NT2/D1 (cell line): ENCODE measurements at regions not wholly inside any gene's neighbourhood (a gene's known extent, or its start where the extent isn't known, plus 50 kb on each side); places are given as distances from the start of the nearest gene placed in this dataset.

Source experiments
- DNase-seq: peaks from one replicate; pipeline ENCODE4 v3.0.0-alpha.2; 2011; ENCODE audit warnings: low read depth, low spot score
- H3K27me3 ChIP-seq: 2 replicates; pipeline ENCODE4 v1.6.0; 2011; ENCODE audit warnings: mild to moderate bottlenecking; ENCODE audit not compliant: insufficient read length, insufficient read depth
- H3K36me3 ChIP-seq: 2 replicates; pipeline ENCODE4 v1.6.1; 2011; ENCODE audit warnings: mild to moderate bottlenecking, low read length, mixed read lengths; ENCODE audit not compliant: insufficient read depth, insufficient read length
- H3K4me1 ChIP-seq: 2 replicates; pipeline ENCODE4 v1.5.1; 2011; ENCODE audit not compliant: insufficient read depth, insufficient read length
- H3K4me3 ChIP-seq: 2 replicates; pipeline ENCODE4 v1.5.1; 2011; ENCODE audit warnings: low read depth; ENCODE audit not compliant: insufficient read length
- H3K9ac ChIP-seq: 2 replicates; pipeline ENCODE4 v1.6.0; 2011; ENCODE audit warnings: low read depth; ENCODE audit not compliant: insufficient read length
- H3K9me3 ChIP-seq: 2 replicates; pipeline ENCODE4 v1.5.1; 2011; ENCODE audit warnings: mild to moderate bottlenecking, low read length; ENCODE audit not compliant: insufficient read depth
- SUZ12 ChIP-seq: IDR thresholded peaks from 2 replicates; pipeline ENCODE4 v1.6.1; 2011; ENCODE audit not compliant: insufficient read length, insufficient read depth; ENCODE audit errors: extremely low read depth
- YY1 ChIP-seq: IDR thresholded peaks from 2 replicates; pipeline ENCODE4 v1.6.1; 2011; ENCODE audit not compliant: insufficient read length, insufficient read depth
- ZNF274 ChIP-seq: IDR thresholded peaks from 2 replicates; pipeline ENCODE4 v1.6.1; 2011; ENCODE audit warnings: mild to moderate bottlenecking, low read depth, low read length

DNA sequence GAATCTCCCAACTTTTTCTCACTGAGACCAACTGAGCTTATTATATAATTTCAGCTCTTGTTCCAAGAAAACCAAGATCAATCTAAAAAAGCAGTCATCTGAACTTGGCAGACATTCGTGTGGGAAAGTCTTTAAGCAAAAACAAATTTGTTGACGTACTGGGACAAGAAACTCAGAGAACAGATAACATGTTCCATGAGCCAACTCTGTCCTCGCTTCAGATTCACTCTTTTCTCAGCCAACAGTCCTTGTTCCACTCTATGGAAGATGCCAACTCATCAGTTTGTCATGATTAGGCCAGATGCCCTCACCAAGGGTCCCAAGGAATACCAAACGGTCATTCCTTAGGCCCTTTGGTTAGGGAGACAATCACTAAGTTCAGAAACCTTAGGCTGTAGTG lies 224.2 kb upstream of the CTAGE1 start:
- Histone ChIP-seq H3K9me3 (no peaks in the 10 kb centered on the region), H3K4me3 (no peak overlapping the region), H3K27me3 (no peaks in the 10 kb centered on the region), H3K9ac (no peak overlapping the region), H3K4me1 (no peaks in the 10 kb centered on the region), H3K36me3 (no peaks in the 10 kb centered on the region)
- no peak for DNase-seq
- TF ChIP-seq YY1 (no peak), SUZ12 (no peak)

GRCh38 chr18:22643731-22644130 lies 226.0 kb upstream of the CTAGE1 start:
- no peaks in the 10 kb centered on the region for H3K4me1 ChIP-seq
- H3K27me3 ChIP-seq, result no peaks in the 10 kb centered on the region
- DNase-seq, result no peak
- H3K9ac ChIP-seq, result no peak overlapping the region
- TF ChIP-seq SUZ12, result no peak
- no peak for TF ChIP-seq ZNF274
- no peak for TF ChIP-seq YY1
- no peak overlapping the region for H3K4me3 ChIP-seq
- H3K9me3 ChIP-seq, result no peaks in the 10 kb centered on the region
- no peaks in the 10 kb centered on the region for H3K36me3 ChIP-seq

- no peak overlapping the region for H3K9ac ChIP-seq
These were observed 232.5 kb upstream of the CTAGE1 start for GRCh38 chr18:22650247-22650646.

DNA sequence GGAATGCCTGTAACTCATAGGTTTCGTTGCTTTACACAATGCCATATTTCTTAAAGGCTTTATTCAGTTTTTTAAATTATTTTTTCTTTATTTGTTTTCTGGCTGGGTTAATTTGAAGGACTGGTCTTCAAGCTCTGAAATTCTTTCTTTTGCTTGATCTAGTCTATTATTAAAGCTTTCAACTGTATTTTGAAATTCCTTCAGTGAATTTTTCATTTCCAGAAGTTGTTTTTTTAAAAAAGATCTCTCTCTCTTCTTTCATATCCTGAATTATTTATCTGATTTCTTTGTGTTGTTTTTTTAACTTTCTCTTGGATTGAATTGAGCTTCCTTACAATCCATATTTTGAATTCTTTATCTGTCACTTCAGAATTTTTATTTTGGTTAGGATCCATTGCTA lies 239.9 kb upstream of the CTAGE1 start:
- no peak for DNase-seq
- TF ChIP-seq ZNF274, result no peak
- no peak for TF ChIP-seq SUZ12

More at GRCh38 chr18:22650247-22650646, 232.5 kb upstream of the CTAGE1 start:
- no peaks in the 10 kb centered on the region; the same call in 1 of the 2 replicates for H3K9me3 ChIP-seq
- no peaks in the 10 kb centered on the region for H3K36me3 ChIP-seq
- no peaks in the 10 kb centered on the region for H3K4me1 ChIP-seq
- TF ChIP-seq SUZ12 (no peak), YY1 (no peak), ZNF274 (no peak)
- no peaks in the 10 kb centered on the region for H3K27me3 ChIP-seq
- DNase-seq, result no peak
- H3K4me3 ChIP-seq, result no peak overlapping the region

DNA sequence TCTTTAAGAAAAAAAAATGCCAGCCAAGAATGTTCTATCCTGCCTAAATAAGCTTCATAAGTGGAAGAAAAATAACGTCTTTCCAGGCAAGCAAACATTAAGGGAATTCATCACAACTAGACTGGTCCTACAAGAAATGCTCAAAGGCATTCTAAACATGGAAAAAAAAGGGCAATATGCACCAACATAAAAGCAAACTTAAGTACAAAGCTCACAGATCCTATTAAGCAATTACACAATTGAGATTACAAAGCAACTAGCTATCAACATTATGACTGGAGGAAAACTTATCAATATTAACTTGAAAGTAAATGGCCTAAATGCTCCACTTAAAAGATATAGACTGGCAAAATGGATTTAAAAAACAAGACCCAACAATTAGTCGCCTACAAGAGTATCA lies 240.6 kb upstream of the CTAGE1 start:
- Histone ChIP-seq H3K9me3 (no peaks in the 10 kb centered on the region), H3K27me3 (no peaks in the 10 kb centered on the region), H3K36me3 (no peaks in the 10 kb centered on the region), H3K4me3 (no peak overlapping the region), H3K9ac (no peak overlapping the region), H3K4me1 (no peaks in the 10 kb centered on the region)
- no peak for DNase-seq
- TF ChIP-seq ZNF274, result no peak
- no peak for TF ChIP-seq YY1
- no peak for TF ChIP-seq SUZ12

More for the DNA sequence above, 239.9 kb upstream of the CTAGE1 start:
- Histone ChIP-seq H3K4me3 (no peak overlapping the region), H3K4me1 (no peaks in the 10 kb centered on the region), H3K9me3 (no peaks in the 10 kb centered on the region; the same call in 1 of the 2 replicates), H3K36me3 (no peaks in the 10 kb centered on the region), H3K27me3 (no peaks in the 10 kb centered on the region), H3K9ac (no peak overlapping the region)

DNA sequence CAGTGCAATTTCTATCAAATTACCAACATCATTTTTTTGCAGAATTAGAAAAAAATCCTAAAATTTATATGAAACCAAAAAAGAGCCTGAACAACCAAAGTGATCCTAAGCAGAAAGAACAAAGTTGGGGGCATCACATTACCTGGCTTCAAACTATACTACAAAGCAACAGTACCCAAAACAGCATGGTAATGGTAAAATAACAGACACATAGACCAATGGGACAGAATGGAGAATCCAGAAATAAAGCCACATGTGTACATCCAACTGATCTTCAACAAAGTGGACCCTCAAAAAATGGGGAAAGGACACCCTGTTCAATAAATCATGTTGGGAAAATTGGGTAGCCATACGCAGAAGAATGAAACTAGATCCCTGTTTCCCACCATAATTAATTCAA lies 245.7 kb upstream of the CTAGE1 start:
- Histone ChIP-seq H3K27me3 (no peaks in the 10 kb centered on the region), H3K9ac (no peak overlapping the region), H3K36me3 (no peaks in the 10 kb centered on the region), H3K4me3 (no peak overlapping the region), H3K9me3 (no peaks in the 10 kb centered on the region), H3K4me1 (no peaks in the 10 kb centered on the region)
- no peak for TF ChIP-seq SUZ12
- TF ChIP-seq ZNF274, result no peak
- TF ChIP-seq YY1, result no peak
- DNase-seq, result no peak

- no peaks in the 10 kb centered on the region for H3K9me3 ChIP-seq
- TF ChIP-seq SUZ12, result no peak
- TF ChIP-seq ZNF274, result no peak
- no peak for TF ChIP-seq YY1
- no peak for DNase-seq
These were observed 248.8 kb upstream of the CTAGE1 start for GRCh38 chr18:22666411-22666940.

DNA sequence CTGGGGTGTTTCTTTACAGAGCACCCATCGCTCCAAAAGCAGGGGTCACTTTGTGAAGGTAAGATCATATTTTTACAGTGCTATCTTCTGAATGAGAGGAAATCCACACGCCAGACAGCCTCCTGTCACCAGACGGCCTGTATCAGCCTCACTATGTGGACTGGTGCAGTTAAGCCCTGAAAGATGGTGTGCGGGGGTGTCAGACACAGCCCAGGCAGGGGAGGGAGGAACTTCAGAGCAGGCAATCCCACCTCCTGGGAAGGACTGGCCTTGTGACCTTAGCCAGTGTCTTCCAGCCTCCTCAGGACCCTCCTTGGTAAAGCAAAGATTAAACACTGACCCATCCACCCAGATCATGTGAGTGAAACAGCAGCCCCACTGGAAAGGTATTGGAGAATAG lies 249.4 kb upstream of the CTAGE1 start:
- Histone ChIP-seq H3K9ac (no peak overlapping the region), H3K36me3 (no peaks in the 10 kb centered on the region), H3K27me3 (no peaks in the 10 kb centered on the region), H3K9me3 (no peaks in the 10 kb centered on the region), H3K4me1 (no peaks in the 10 kb centered on the region), H3K4me3 (no peak overlapping the region)
- DNase-seq, result no peak
- no peak for TF ChIP-seq YY1
- TF ChIP-seq SUZ12, result no peak
- TF ChIP-seq ZNF274, result no peak

More at GRCh38 chr18:22666411-22666940, 248.8 kb upstream of the CTAGE1 start:
- no peaks in the 10 kb centered on the region for H3K27me3 ChIP-seq
- no peak overlapping the region for H3K9ac ChIP-seq
- no peaks in the 10 kb centered on the region for H3K36me3 ChIP-seq
- H3K4me3 ChIP-seq, result no peak overlapping the region
- H3K4me1 ChIP-seq, result no peaks in the 10 kb centered on the region
